ENCODE measurements at regions not wholly inside any gene's neighbourhood (a gene's known extent, or its start where the extent isn't known, plus 50 kb on each side); places are given as distances from the start of the nearest gene placed in this dataset.

GRCh38 chr4:167883266-167883665, 209.1 kb upstream of the ANXA10 start:
- no peak for TF ChIP-seq CTCF (IDR thresholded peaks at IDR 0.05; ENCODE audit: low read length)
- no peak for TF ChIP-seq EZH2 (IDR thresholded peaks at IDR 0.05; ENCODE audit: borderline replicate concordance, low read length)
